RPMI7951 (cell line): ENCODE measurements at regions not wholly inside any gene's neighbourhood (a gene's known extent, or its start where the extent isn't known, plus 50 kb on each side); places are given as distances from the start of the nearest gene placed in this dataset.
"Not testable (repeated sequence)": the region's sequence is repeated elsewhere in the genome, so short reads cannot be mapped to it uniquely, and the experiment has no call there.

Experiments
- DNase-seq: peaks from one replicate; pipeline ENCODE4 v3.0.0-alpha.2; 2012; ENCODE audit warnings: low read depth

DNA sequence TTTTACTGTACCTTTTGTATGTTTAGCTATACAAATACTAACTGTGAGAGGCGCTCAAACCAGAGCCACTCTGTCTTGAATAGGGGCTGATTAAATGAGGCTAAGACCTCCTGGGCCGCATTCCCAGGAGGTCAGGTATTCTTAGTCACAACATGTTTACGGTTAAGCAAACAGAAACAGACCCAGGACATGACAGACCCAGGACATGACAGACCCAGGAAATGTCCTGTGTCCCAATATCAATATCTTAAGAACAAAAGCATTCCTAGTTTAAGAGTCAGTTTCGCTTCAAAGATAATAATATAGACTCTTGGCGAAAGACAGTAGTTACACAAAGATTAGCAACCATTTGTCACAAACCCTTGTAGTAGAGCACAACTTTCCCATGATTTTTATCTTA is 304.5 kb downstream of the CCSER2 start:
- DNase-seq: no peak

DNA sequence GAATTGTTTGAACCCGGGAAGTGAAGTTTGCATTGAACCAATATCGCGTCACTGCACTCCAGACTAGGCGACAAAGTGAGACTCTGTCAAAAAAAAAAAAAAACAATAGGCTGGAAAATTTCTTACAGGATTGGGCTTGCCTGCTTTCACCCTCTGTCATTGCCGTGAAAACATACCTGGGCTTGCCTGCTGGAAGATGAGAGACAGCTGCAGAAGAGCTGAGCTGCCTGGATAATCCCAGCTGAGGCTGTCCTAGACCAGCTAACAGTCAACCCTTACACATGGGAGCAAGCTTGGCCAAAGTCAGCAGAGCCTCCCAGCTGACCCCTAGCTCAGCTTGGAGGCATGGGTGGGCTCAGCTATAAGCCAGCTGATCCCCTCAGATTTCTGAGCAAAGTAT is 306.2 kb downstream of the CCSER2 start:
- no peak for DNase-seq

DNA sequence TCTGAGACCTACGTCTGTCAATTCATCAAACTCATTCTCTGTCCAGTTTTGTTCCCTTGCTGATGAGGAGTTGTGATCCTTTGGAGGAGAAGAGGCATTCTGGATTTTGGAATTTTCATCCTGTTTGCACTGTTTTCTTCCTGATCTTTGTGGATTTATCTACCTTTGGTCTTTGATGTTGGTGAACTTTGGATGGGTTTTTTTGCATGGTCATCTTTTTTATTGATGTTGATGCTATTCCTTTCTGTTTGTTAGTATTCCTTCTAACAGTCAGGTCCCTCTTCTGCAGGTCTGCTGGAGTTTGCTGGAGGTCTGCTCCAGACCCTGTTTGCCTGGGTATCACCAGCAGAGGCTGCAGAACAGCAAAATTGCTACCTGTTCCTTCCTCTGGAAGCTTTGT is 322.2 kb downstream of the CCSER2 start:
- DNase-seq: not testable (repeated sequence)

DNA sequence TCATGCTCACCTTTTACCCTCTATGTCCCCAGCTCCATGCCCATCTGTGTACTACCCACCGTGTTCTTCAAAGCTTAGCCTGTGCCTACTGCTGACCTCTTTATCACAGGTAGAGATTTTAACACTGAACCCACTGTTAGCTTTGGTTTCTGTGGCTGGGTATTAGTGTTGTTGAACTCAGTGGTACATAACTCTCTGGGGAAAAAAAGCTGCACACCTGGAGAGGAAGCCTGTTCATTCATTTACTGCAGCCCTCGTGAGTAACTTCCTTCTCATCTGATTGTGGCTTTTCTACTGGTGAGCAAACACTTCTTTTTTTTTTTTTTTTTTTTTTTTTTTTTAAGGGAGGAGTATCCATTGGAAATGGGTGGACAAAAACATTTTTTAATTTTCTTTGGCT is 326.3 kb downstream of the CCSER2 start:
- no peak for DNase-seq

DNA sequence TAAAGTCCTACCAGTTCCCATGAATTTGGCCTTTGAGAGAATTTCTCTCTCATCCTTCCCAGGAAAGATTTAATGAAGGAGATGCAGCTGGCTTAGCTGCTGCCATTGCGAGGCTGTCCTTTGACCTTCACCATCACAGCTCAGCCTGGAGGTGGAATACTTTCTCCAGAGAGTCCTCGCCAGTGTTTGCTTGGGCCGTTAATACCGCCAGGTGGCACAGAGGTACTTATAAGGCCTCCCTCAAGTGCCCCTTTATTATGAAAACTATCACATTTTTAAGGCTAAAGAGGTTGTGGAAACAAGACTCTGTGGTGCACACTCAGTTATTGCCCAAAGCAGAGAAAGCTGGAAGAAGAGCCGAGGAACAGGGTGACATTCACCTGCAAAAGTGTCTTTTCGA is 330.6 kb downstream of the CCSER2 start:
- DNase-seq: no peak

DNA sequence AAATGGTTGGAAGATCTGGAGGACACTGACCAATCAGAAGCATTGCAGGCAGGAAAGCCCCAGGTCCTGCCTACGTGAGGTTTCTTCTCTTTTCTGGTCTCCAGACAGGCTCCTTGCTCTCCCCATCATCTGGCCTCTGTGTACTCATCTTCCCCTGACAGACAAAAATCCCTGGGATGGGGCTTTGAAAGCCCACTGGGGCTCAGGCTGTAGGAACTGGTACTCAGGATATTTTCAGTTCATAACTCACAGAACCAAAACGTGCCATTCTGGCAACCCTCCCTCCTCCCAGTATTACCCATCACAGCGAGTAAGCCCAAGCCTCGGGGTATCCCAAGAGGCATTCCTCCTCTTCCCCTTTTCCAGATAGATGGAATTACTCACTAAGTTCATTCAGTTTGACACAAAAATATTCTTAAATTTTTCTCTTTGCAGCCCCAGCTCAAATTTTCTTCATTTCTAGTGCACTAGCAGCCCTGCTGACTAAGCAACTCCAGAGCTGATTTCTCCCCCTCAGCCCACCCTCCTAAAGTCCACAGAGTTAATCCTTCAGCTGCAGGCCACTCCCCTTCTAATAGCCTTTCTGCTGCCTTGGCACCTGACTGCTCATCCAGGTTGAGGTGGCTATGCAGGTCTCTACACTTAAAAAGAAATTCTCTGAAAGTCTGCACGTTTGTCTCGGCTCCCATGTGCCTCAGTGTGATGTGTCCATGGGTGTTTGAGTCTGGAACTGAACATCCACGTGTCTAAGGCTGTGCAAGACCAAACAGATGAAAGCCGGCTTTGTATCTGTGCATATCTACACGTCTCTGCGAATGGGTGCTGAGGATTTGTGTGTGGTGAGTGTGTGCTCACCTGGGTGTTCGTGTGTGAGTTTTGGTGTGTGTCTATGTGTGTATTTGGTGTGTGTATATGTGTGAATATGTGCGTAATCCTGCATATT is 331.4 kb downstream of the CCSER2 start:
- DNase-seq: no peak

DNA sequence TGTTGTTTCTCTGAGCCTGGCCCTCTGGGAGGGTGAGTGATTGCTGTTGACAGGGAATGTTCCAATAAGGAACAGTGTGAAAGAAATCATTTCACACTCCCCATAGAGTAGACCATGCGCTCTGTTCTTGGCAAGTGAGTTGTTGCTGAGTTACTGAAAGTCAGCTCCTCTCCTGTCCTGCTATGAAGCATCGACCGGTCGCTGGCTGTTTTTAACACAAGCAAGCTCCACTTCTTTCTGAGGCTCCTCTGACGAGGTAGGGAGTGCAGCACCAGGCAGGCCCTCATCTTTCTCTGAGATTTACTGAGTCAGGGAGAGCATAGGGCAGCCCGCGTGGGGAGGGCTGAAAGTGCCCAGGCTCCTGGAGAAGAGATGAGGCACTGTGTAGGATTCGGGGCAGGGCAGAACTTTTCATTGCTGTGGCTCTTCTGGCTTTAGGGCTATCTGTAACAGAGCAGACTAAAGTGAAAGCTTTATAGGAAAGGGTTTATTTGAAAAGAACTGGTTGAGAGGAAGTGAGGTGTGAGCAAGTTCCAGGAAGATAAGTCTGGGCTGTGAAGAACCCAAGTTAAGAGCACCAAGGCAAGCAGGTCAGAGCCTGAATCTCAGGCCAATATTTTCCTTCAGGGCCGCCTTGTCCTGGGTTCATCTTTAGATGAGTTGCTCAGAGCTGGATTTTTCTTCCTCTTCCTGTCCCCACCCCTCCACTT is 332.2 kb downstream of the CCSER2 start:
- DNase-seq: no peak

DNA sequence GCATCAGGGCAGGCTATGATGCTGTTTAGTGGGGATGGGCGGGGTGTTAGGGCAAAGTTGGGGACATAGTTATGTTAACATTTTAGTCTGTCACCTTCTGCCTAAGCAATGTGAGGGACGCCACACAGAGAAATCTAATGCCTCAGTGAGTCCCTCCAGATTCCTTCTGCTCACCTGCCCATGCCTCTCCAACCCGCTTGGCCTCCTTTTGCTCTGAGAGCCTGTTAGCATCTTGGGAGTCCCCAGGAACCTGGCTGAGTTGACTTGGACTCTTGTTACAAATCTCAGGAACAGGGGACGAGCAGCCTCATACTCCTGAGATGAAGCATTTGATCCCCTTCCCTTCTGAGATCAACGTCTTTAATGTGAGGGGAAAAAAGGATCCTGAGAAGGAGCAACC is 336.8 kb downstream of the CCSER2 start:
- no peak for DNase-seq

DNA sequence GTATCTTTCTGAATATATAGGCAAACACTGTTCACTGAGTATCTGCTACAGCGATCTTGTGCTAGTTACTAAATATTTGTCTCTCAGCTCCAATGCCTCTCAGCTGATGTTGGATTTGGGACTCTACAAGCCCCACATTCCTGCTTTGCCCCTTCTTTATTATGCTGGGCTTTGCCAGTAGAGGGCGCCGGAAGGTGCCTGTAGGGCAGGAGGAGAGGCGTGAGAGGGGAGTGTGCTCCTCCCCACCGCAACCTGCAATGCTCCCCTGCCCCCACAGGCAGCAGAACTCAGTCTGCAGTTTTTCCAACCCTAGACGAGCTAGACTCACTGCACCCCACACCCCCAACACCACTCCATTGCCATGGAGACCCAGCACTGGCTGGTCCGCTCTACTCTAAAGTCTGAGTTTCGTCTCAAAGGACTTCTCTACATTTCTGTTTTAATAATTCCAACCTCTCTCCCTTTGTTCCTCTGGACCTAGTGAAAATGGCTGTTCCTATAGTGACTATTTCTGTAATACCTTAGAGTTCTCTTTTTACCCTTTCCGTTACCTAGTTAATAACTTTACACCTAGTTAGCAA is 337.6 kb downstream of the CCSER2 start:
- peak; percentile 1 for DNase-seq

DNA sequence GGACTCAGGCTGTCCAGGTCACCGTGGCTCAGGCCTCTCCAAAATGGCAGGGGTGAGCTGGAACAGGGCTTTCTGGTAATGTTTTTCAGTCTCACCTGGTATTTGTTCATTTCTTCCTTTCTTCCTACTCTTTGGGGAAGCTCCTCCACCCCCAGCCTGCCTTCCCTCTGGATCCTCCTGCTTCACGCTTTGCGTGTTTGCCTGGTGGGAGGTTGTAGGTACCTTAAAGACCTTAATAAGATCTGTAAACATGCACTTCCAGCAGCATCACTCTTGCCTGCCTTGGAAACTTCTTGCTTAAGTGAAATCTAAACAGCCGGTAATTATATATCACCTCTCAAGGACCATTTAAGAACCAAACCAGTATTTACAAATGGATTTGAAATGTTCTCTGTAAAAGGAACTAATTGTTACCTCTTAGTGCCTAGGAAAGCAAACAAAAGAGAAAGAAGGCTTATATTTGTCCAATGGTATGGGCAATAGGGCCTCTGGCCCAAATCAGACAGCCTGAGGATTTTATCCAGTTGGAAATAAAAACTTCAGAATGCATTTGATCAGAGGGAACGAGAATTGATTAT is 339.9 kb downstream of the CCSER2 start:
- no peak for DNase-seq

DNA sequence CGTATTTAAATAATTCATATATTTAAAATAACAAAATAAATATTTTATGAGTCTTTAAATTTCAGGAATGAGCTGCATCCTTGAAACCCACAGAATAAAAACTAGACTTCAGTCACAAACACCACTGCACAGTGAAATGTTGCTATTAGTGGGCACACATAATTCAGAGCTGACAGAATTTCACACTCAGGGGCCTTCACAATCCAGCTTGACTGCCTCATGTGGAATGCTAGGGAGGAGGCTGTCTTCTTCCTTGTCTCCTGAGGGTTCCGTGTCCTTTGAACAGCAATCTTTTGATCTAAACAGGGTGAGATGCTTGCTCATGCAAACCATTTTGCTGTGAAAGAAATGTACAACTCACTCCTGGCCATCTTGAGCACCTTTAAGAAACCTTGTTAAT is 346.7 kb downstream of the CCSER2 start:
- no peak for DNase-seq

DNA sequence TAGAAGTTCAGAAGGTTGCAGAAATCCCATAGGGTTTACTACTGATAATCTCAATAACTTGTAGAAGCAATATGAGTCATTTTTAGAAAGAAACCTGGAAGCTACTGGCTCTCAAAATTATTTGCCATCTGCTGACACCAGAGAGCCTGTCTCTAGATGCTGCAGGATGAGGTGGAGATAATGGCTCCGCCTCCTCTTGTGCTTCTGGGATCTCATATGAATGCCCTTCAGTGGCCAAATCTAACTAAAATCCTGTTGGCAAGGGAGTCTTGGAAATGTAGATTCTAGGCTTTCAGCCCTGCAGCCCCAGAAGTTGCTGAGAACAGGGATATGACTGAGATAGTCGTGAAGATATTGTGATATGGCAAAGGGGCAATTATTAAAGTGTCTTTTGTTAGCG is 348.1 kb downstream of the CCSER2 start:
- DNase-seq: no peak

DNA sequence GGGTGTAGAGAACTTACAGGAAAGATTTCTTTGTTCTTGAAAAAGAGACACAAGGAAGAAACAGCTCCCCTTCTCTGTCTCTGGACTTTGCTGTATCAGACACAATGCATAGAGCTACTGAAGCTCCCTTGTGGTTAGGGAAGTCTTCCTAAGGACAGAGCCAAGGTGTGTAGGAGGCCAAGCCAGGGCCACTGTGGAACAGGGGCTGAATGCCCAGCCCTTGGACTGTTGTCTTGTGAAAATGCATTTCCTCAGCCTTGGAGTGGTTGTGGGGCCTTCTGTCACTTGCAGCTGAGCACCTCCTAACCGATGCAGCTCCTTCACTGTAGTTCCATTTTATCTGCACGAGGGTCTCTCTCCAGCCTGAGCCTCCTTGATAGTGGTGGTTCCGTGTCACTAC is 353.4 kb downstream of the CCSER2 start:
- DNase-seq: no peak

DNA sequence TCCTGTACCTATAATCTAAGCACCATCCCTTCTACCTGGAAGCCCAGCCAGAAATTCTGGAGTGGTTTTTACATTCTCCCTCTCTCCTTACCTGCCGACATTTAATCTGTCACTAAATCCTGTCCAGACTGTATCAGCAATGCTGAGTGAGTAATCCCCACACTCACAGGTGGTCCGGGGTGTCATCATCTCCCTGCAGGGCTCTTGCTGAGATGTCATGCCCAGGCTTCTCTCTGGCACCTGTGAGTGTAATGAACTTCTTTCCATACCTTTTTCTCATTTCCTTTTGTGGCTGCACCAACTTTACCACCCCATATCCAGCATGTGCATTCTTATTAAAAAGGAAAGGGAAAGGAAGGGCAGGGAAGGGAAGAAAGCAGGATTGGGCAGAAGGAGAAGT is 355.2 kb downstream of the CCSER2 start:
- DNase-seq: no peak

DNA sequence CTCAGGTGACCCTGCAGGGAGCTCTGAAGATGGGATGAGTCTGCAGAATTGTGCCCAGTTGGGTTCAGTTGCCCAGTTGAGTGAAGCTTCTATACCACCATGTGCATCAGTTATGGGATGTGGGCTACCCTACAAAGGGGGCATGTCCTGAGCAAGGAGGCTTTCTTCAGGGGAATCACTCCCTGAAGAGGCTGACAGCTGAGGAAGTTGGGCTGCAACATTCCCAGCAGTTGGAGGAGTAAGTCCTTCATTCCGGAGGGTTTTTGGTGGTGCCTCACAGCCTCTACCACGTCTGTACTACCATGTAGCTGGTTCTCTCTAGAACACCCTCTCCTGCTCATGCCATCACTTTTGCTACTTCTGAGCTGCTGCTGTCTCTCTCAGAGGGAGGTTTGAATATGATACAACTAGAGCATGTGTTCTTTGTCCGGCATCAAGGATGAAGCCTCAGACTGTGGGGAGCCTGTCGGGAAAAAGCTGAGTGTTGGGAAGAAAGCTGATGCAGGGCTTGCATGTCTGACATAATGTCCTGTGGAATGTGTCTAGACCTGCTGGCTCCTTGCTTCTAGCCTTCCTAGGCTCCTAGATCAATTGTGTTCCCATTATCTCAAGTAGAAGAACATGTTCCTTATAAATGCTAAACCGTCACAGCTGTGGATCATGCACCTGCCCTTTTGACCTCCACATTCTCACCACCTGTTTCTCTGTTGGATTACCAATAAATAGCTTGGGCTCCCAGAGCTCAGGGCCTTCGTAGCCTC is 355.8 kb downstream of the CCSER2 start:
- no peak for DNase-seq

DNA sequence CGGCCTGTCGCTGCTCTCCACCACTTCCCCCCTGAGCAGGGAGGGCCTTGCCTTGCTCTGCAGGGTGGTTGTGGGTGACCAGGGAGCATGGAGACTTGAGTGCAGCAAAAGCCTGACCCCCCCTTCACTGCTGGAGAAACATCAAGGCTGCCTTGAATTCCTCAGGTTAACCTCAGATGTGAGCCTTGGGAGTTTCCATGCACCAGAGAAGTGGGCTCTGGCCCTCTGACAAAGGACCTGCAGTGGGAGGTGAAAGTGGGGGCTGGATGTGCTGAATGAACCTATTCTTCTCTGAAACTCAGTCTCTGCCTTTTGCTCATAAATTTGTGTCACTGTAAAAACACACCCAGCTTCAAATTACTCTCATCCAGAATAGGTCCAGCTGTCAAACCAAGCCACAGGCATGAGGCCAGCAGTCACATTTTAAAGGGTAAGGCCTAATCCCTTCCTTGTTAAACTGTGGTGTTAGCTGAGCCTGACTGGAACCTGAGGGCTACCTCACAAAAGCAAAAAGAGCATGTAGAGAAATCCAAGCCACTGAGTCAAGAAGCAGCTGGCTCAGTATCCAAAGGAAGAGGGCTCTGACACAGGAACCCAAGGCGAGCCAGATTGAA is 356.8 kb downstream of the CCSER2 start:
- DNase-seq: no peak

DNA sequence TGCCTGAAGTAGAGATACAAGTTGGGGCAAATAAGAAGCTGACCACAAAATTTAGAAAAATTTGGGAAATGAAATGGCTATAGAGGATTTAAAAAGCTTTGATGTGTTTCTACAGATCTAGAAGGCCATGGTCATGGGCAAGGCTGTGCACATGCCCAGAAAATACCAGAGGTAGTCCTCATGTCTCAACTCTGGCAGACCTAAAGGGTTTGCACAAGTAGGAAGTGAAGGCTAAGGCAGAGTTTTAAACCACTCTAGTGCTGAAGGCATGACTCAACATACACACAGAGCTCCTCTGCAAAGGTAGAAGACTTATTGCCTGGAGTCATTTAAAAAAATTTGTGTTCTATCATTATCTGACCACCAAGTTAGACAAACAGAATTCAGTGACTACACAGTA is 364.6 kb downstream of the CCSER2 start:
- no peak for DNase-seq

DNA sequence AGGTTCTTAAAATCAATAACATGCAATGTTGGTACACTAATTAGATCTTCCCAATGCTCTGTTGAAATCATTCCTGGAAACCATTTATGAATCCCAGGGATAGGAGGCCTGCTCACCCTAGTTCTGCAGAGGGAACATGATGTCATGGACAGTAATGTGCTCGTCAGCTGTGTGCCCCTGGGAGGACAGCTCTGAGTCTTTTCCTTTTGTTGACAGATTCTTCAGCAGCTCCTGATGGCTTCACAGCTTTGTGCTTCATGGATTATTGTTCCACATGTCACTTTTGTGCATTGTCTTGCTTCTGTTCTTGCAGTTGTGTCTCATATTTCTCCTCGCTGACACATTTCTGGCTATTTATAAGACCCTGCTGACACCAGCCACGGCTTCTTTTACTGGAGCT is 367.5 kb downstream of the CCSER2 start:
- DNase-seq: no peak

DNA sequence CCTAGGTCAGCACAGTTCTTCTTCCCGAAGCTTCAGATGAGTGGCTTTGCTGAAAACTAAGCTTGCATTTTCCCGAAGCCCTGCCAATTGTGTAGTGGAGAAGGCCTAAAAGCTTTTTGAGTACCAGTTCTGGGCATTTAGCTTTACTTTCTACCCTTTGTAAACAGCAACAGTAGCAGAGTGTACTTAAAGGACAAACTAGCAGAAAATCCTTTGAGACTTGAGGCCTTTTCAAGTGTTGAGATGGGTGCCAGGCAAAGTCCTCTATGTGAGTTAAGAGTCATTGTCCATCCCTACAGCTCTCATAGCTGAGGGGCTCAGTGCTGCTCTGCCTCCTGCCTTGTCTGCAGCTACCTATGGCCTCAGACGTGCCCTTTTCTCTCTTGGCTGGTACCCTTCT is 368.2 kb downstream of the CCSER2 start:
- no peak for DNase-seq

DNA sequence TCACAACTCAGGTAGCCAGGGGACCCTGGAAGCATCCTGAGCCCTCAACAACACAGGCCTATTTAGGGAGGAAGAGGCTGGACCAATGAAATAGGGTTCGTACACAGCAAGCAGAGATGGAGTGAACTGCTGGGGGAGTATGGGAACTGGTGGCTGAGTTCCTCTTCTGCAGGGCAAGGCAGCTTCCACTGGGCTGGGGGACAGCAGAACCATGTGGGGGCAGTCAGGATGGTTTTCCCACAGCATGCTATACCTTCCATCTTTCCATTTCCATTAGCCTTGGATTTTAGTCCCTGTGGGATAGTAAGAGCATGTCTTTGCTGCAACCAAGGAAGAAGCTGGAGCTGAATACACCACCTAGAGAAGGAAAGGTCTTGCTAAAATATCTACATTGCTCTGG is 370.6 kb downstream of the CCSER2 start:
- DNase-seq: no peak

DNA sequence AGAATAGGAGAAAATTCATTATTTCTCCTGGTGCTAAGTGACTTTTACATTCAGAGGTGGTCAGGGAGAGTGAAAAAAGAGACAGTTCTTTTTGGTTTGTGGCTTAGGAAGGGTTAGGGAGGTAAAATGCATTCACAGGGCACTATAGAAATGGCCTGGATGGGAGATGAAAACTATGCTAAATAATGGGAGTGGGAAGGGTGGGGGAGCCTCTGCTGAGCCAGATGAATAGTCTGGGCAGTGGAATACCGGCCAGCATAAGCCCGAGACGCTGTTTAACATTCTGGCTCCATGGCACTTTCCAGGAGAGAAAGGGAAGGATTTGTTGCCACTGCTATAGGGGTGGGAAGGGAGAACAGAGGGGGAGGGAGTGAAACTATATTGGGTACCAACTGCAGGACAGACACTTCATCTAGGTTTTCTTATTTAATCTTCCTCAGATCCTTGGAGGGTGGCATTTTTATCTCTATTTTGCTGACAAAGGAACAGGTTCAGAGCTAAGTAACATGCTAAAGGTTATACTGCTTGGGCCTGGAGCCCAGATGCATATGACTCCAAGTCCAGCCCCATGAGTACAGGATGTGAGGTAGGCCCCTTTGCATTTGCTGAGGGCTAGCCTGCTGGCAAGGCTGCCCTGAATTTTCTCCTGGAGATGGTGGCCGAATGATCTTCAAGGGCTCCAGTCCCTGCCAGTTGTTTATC is 372.4 kb downstream of the CCSER2 start:
- DNase-seq: no peak
